Osteoblast (primary cell): ENCODE measurements at regions not wholly inside any gene's neighbourhood (a gene's known extent, or its start where the extent isn't known, plus 50 kb on each side); places are given as distances from the start of the nearest gene placed in this dataset.
A peak's percentile ranks its signal among the peaks of the same experiment; 100 is the strongest.

Experiments used
- DNase-seq: peaks from one replicate; pipeline ENCODE4 v3.0.0; 2011; ENCODE audit warnings: low spot score, mixed read lengths; ENCODE audit not compliant: insufficient read length; ENCODE audit errors: missing footprints
- H2AFZ ChIP-seq: 2 replicates; pipeline ENCODE4 v1.6.0; 2011; ENCODE audit warnings: mild to moderate bottlenecking, low read length
- H3K27ac ChIP-seq: 2 replicates; pipeline ENCODE4 v1.5.1; 2011; ENCODE audit warnings: mild to moderate bottlenecking, low read depth, low read length, moderate library complexity
- H3K27me3 ChIP-seq: 2 replicates; pipeline ENCODE4 v1.6.0; 2012; ENCODE audit warnings: mild to moderate bottlenecking, control low read depth, inconsistent platforms, low read length, moderate library complexity; ENCODE audit not compliant: insufficient read depth
- H3K36me3 ChIP-seq: 2 replicates; pipeline ENCODE4 v1.5.1; 2011; ENCODE audit warnings: mild to moderate bottlenecking, low read length, control low read depth, moderate library complexity; ENCODE audit not compliant: insufficient read depth
- H3K4me1 ChIP-seq: 2 replicates; pipeline ENCODE4 v1.5.1; 2011; ENCODE audit warnings: mild to moderate bottlenecking, low read length, control low read depth, moderate library complexity; ENCODE audit not compliant: insufficient read depth
- H3K4me2 ChIP-seq: 2 replicates; pipeline ENCODE4 v1.6.0; 2011; ENCODE audit warnings: mild to moderate bottlenecking, low read length; ENCODE audit not compliant: insufficient read depth
- H3K4me3 ChIP-seq: fragments of 200-600 bp; sonication (generic); 3 replicates; pipeline ENCODE4 v1.5.1; 2012; ENCODE audit warnings: mild to moderate bottlenecking, low read length, inconsistent platforms; ENCODE audit not compliant: insufficient read depth
- H3K79me2 ChIP-seq: 2 replicates; pipeline ENCODE4 v1.6.0; 2012; ENCODE audit warnings: mild to moderate bottlenecking, low read length, control low read depth, inconsistent platforms; ENCODE audit not compliant: insufficient read depth
- H3K9me3 ChIP-seq: 2 replicates; pipeline ENCODE4 v1.5.1; 2011; ENCODE audit warnings: low read depth, low read length, control low read depth
- H4K20me1 ChIP-seq: 2 replicates; pipeline ENCODE4 v1.6.0; 2012; ENCODE audit warnings: mild to moderate bottlenecking, low read length, control low read depth; ENCODE audit not compliant: insufficient read depth
- CTCF ChIP-seq: IDR thresholded peaks from 2 replicates; pipeline ENCODE4 v1.5.1; 2011; ENCODE audit warnings: mild to moderate bottlenecking, low read depth, low read length, moderate library complexity; ENCODE audit errors: extremely low read depth

GRCh38 chr1:215360031-215360430 is 207.1 kb upstream of the KCTD3 start:
- Histone ChIP-seq H2AFZ (no peak overlapping the region), H3K4me2 (no peak overlapping the region), H3K79me2 (no peaks in the 10 kb centered on the region), H3K27ac (no peak overlapping the region), H3K9me3 (no peaks in the 10 kb centered on the region), H3K36me3 (no peaks in the 10 kb centered on the region), H3K27me3 (no peaks in the 10 kb centered on the region), H3K4me1 (no peaks in the 10 kb centered on the region), H3K4me3 (no peak overlapping the region), H4K20me1 (no peaks in the 10 kb centered on the region)
- no peak for DNase-seq
- TF ChIP-seq CTCF: no peak

GRCh38 chr1:215360758-215361157 is 206.3 kb upstream of the KCTD3 start:
- H3K4me1 ChIP-seq: no peaks in the 10 kb centered on the region
- H4K20me1 ChIP-seq: no peaks in the 10 kb centered on the region
- no peak for TF ChIP-seq CTCF
- H2AFZ ChIP-seq: no peak overlapping the region
- no peak overlapping the region for H3K27ac ChIP-seq
- no peaks in the 10 kb centered on the region for H3K9me3 ChIP-seq
- no peaks in the 10 kb centered on the region for H3K36me3 ChIP-seq
- no peaks in the 10 kb centered on the region for H3K27me3 ChIP-seq
- DNase-seq: no peak
- no peak overlapping the region for H3K4me2 ChIP-seq
- no peaks in the 10 kb centered on the region for H3K79me2 ChIP-seq
- H3K4me3 ChIP-seq: no peak overlapping the region

GRCh38 chr1:215375381-215375780 is 191.7 kb upstream of the KCTD3 start:
- TF ChIP-seq CTCF: no peak
- Histone ChIP-seq H3K36me3 (no peaks in the 10 kb centered on the region), H3K27me3 (no peaks in the 10 kb centered on the region), H2AFZ (no peak overlapping the region), H4K20me1 (no peaks in the 10 kb centered on the region), H3K4me2 (no peak overlapping the region), H3K9me3 (no peaks in the 10 kb centered on the region), H3K4me3 (no peak overlapping the region), H3K27ac (no peak overlapping the region), H3K79me2 (no peaks in the 10 kb centered on the region), H3K4me1 (peaks cover 15% of the 10 kb centered on the region)
- no peak for DNase-seq

- H3K36me3 ChIP-seq: no peaks in the 10 kb centered on the region
- no peak overlapping the region for H2AFZ ChIP-seq
- no peak overlapping the region for H3K4me3 ChIP-seq
- DNase-seq: no peak
- H3K4me2 ChIP-seq: peak overlapping the region; percentile 32
- H3K79me2 ChIP-seq: no peaks in the 10 kb centered on the region
- H4K20me1 ChIP-seq: no peaks in the 10 kb centered on the region
- no peaks in the 10 kb centered on the region for H3K27me3 ChIP-seq
- no peaks in the 10 kb centered on the region for H3K9me3 ChIP-seq
- TF ChIP-seq CTCF: no peak
- H3K27ac ChIP-seq: no peak overlapping the region
- peaks cover 15% of the 10 kb centered on the region for H3K4me1 ChIP-seq
These were observed 190.4 kb upstream of the KCTD3 start for GRCh38 chr1:215376544-215377264.
